Mucosa of gallbladder (tissue), 1 donor: ENCODE measurements at regions not wholly inside any gene's neighbourhood (a gene's known extent, or its start where the extent isn't known, plus 50 kb on each side); places are given as distances from the start of the nearest gene placed in this dataset.

Experiments used
- DNase-seq: peaks from one replicate; pipeline ENCODE4 v3.0.0-alpha.2; 2020; ENCODE audit warnings: low spot score
- donor health status: DM: no; HTN: no; CAD: no.

- no peak for DNase-seq
Observed at GRCh38 chr6:23305325-23305943, 736.1 kb downstream of the HDGFL1 start.

DNA sequence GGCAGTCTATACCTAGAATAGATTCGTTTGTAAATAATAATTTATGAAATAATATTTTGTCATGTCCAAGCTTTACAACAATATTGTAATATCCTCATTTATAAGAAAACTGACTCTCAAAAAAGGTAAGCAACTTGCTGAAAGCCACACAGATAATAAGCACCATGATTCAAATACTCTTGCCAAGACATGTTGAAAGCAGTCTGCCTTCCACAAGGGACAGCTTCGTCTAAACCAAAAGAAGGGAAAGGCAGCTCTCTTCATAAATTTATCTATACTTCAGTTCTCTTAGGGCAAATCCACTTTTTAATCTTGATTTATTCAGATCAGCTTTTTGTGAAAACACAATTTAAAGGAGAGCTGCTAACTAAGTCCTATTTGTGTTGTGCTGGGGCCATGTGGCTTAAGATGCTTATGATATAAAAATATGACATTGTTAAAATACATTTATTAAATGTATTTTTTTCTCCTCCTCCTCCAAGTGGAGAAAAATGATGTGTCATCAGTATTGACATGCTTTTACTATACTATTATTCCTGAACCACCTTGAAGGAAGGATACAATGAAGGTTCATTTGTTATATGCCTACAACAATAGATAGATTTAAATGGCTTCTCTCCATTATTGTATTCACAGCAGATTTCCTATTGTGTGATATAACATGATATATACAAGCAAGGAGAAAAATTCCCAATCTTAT lies 737.0 kb downstream of the HDGFL1 start:
- DNase-seq, result no peak

- no peak for DNase-seq
Observed at GRCh38 chr6:23307516-23307915, 738.1 kb downstream of the HDGFL1 start.

DNA sequence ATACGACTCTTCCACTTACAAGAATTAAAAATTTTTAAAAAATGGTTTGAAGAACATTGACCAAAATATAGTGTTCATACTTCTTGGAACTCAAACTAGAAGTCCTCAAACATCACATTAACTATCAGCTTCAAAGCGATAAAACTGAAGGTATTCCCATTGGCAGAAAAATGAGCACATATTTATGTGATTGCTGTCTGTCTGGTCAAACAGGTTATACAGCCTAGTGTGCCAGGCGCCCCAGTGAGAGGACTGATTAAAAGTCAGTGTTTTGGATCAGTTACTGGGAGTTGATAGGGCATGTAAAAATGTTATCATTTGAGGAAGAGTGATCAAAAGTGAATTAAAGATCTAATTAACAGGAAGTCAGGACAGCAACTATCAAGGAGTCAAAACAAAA lies 738.8 kb downstream of the HDGFL1 start:
- no peak for DNase-seq

GRCh38 chr6:23311211-23311610 lies 741.8 kb downstream of the HDGFL1 start:
- no peak for DNase-seq

DNA sequence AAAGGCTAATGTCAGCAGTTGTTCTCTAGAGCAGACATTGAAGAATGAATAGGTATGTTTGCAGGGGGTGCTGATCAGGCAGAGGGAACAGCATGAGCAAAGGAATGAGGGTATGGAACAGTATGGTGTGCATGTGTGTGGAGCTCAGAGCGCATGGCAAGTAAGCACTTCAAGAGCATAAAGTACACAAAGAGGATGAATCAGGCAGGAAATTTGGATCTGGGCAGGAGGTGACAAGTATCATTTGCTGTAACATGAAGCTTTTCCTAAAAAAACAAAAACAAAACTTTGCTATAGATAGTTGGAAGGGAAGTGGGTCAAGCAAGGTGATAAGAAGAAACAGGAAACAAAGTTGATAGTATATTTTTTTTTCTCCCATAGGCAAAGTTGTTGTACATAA lies 746.8 kb downstream of the HDGFL1 start:
- no peak for DNase-seq

GRCh38 chr6:23316931-23317330 lies 747.6 kb downstream of the HDGFL1 start:
- no peak for DNase-seq

- no peak for DNase-seq
Observed at GRCh38 chr6:23319582-23319981, 750.2 kb downstream of the HDGFL1 start.

DNA sequence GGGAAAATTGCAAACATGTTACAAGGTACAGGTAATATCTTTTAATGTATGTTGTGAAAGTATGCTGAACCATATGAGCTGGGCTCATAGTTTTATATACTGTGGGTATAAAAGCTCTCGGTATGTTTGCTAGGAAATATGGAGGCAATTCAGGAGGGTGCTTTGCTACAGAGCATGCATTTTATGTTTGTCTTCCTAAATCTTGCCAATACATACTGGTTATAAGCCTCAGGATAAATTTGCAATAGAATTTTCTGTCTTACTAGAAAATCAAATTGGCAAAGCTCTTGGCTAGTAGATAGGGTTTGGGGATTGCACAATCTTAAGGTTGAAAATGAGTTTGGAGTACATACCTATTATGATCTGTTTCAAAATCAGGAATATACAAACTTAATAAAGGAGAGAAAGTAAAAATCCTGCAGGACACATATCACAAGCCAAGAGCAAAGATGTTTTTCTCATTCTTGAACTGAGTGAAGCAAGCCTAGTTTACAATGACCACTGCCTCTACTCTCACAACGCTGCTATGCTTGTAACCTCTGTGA lies 751.2 kb downstream of the HDGFL1 start:
- no peak for DNase-seq

GRCh38 chr6:23323897-23324296 lies 754.5 kb downstream of the HDGFL1 start:
- no peak for DNase-seq

GRCh38 chr6:23325065-23325464 lies 755.7 kb downstream of the HDGFL1 start:
- no peak for DNase-seq

- DNase-seq, result no peak
Observed at GRCh38 chr6:23327621-23328020, 758.3 kb downstream of the HDGFL1 start.

DNA sequence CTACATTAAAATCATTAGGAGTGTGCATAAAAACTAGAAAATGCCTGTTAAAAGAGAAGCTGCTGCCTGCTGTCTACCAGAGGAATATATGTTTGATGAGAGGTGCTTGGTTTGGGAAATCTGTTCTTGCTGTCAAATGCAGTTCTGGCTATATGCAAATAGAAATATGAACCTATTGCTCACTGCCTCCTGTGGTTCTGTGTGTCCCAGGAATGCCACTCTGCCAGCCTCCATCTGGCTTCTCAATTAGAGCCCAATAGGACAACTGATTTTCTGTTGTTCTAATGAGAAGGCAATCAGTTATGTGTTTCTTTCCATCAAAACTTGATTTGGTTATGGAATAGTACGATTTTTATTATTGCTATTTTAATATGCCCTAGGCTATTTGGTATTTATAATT lies 759.7 kb downstream of the HDGFL1 start:
- no peak for DNase-seq

DNA sequence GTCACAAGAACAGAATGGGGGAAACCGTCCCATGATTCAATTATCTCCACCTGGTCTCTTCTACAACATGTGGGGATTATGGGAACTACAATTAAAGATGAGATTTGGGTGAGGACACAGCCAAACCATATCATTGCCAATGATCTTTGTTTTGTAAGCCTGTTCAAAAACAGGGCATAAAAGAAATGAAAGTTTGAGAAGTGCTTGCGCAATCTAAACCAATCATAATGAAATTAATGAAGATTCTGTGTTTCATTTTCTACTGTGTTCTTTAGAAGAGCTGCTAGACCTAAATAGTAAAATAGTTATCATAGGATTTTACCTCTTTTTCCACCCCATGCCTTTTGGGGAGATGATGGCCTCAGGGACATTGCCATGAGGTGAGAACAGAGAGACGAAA lies 761.3 kb downstream of the HDGFL1 start:
- no peak for DNase-seq

DNA sequence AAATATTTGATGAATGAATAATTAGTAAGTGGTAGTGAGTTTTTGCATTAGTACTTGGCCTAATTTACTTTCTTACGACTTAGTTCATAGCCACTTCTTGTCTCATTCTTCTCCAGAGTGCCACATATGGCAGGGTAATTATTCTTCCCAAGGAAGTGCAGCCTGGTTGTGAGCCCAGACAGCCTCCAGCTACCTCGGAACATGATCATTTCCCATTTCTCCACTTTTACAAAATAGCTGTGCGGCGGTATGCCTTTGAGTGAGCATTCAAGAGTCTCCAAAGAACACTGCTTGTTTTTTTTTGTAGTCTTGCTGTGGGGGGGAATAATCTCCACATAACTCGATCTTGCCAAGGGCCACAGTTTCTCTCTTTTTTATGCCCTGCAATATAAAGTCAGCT lies 765.0 kb downstream of the HDGFL1 start:
- no peak for DNase-seq

GRCh38 chr6:23335894-23336293 lies 766.5 kb downstream of the HDGFL1 start:
- DNase-seq, result no peak

DNA sequence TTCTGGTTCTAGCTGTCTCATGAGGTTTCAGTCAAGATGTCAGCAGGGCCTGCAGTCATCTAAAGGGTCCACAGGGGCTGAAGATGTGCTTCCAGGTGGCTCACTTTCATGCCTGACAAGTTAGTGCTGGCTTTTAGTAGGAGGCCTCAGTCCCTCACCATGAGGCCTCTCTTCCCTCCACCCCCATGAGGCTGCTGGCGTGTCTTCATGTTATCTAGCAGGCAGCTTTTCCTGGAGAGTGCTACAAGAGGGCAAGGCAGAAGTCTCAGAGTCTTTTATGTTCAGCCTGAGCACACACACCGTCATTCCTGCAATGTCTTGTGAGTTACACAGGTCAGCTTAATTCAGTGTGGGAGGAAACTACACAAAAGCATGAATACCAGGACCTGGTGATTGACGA lies 769.9 kb downstream of the HDGFL1 start:
- no peak for DNase-seq

- no peak for DNase-seq
Observed at GRCh38 chr6:23340271-23340670, 770.9 kb downstream of the HDGFL1 start.

GRCh38 chr6:23343610-23344306 lies 774.4 kb downstream of the HDGFL1 start:
- DNase-seq, result no peak

DNA sequence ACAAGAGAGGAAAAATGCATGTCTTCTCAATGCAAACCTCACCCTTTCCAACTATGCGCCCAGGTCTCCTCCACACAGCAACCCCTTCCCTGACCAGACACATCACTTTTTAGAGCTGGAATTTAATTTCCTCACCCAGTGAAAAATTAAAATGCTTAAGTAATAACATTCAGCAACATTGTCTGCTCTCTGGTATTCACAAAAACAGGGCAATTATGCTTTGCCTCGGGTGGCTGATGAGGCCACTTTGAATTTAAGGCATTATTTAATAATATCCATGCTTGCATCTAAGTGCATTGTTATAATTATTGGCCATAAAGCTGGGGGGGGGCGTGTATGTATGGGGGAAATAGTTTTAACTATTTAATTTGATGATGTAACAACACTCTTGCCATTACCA lies 777.8 kb upstream of the NRSN1 start:
- DNase-seq, result no peak

DNA sequence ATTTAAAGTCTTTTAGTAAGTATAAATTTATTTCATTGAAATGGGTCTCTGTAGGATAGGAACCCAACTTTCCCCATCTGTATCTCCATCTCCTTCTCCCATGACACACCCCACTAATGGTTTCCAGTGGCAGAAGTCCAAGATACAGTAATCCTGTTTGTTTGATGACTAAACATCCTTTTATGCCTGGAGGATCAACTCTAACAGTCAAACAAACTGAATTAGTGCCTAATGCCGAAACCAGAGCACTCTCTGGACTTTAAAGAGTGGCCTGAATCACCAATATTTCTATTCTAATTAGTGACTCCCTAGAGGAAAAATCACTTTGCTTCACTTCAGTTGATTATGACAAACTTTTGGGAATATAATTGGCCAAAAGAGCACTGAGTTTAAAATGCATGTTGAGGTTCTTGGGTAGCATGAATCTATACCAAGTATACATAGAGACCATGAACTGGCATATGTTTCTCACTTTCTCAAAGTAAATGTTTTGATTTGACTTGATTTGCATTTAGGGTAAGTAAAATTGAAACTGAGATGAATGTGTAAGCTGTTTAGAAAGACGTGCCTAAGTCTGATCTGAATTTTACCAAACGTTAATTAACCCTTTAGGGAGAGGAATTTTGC lies 776.4 kb upstream of the NRSN1 start:
- no peak for DNase-seq

DNA sequence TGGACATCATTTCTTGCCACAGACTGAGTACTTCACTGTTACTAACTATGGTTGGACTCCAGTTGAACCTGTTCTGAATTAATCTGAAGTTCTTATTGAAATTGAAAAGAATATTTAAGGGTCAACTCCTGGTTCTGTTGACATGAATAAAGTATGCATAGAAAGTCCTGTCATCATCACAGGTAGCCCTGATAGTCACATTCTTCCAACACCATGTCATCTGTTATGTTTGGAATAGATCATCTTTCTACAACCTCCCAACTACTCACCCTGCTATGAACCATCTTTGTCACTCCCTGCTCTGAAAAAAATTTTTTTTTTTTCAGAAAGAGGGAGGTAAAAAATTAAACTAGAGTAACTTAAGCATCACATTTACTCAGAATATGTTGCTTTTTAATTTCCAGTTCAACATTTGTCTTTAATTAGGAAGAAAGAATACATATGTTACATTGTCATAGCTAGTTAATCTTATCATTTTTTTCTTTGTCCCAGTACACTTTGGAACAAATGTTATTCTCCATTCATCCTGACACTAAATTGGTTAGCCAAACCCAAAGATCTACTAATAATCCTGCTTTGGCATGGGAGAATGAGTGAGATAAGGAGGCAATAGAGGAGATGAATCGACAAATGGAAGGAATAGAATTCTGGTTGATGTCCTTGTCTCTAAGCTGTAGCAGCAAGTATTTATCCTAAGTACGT lies 775.1 kb upstream of the NRSN1 start:
- no peak for DNase-seq
